HepG2 (cell line): ENCODE measurements at regions not wholly inside any gene's neighbourhood (a gene's known extent, or its start where the extent isn't known, plus 50 kb on each side); places are given as distances from the start of the nearest gene placed in this dataset.

Source experiments
- ATAC-seq: fragments of 200-7000 bp; cut with Tn5 transposase; 3 replicates; pipeline ENCODE4 v1.9.1; 2020; ENCODE audit warnings: mild to moderate bottlenecking, moderate library complexity
- BruUV-seq: library from RNA; stranded (reverse); fragments of 400-500 nt; replicated peaks from 2 replicates; lab custom pipeline; 2021; lab: Mats Ljungman, UMichigan
- CTCF ChIA-PET: fragments of 300-600 bp; formaldehyde crosslinking; extraction: SDS; loops from one replicate; lab custom pipeline; 2021; ENCODE audit warnings: low total read pairs, inconsistent platforms, low intra/inter-chr PET ratio; lab: Yijun Ruan, JAX
- POLR2A ChIA-PET: fragments of 350-600 bp; sonication (Branson Sonifier 250); formaldehyde crosslinking; loops from one replicate; lab custom pipeline; 2020; ENCODE audit warnings: antibody characterized with exemption, inconsistent platforms; lab: Yijun Ruan, JAX
- DNase-seq: peaks from one replicate; pipeline ENCODE4 v3.0.0-alpha.2; 2015; ENCODE audit warnings: low spot score
- FAIRE-seq: peaks from 3 replicates; lab custom pipeline; 2011; peaks lifted over from hg19 to GRCh38; lab: Jason Lieb, UNC
- H2AFZ ChIP-seq: one replicate; pipeline ENCODE4 v1.6.1; 2011; ENCODE audit warnings: low read length, inconsistent platforms
- H3K27ac ChIP-seq: fragments of 300-600 bp; 3 replicates; pipeline ENCODE4 v1.8.0; 2011; ENCODE audit warnings: mixed run types, mild to moderate bottlenecking, mixed read lengths, low read length, inconsistent platforms; ENCODE audit not compliant: insufficient read depth; ENCODE audit errors: extremely low read length
- H3K27me3 ChIP-seq, 2 experiments: fragments of 200-600 bp in 1 of 2; 2 replicates in 1 of 2; 3 replicates in 1 of 2; pipeline versions ENCODE4 v1.6.0 to v1.8.0; 2011; ENCODE audit warnings: low read length in 2 of 2, mild to moderate bottlenecking in 2 of 2, moderate library complexity in 2 of 2, inconsistent platforms in 1 of 2; ENCODE audit not compliant: insufficient read depth in 2 of 2, control insufficient read depth in 1 of 2
- H3K36me3 ChIP-seq, 2 experiments: fragments of 200-600 bp in 1 of 2; replicated peaks in 1 of 2; 2 replicates in 1 of 2; 3 replicates in 1 of 2; pipeline versions ENCODE4 v1.5.1 to v1.8.0; 2011; ENCODE audit warnings: low read length in 2 of 2, inconsistent platforms in 1 of 2; ENCODE audit not compliant: insufficient read depth in 2 of 2, control insufficient read depth in 1 of 2
- H3K4me1 ChIP-seq: 2 replicates; pipeline ENCODE4 v1.5.1; 2012; ENCODE audit warnings: low read length, inconsistent platforms; ENCODE audit not compliant: insufficient read depth
- H3K4me2 ChIP-seq: 2 replicates; pipeline ENCODE4 v1.6.0; 2011; ENCODE audit warnings: low read depth, low read length, inconsistent platforms
- H3K4me3 ChIP-seq, 3 experiments: fragments of 200-600 bp in 1 of 3; sonication (generic), shearing (Covaris generic) in 1 of 3; replicated peaks in 1 of 3; 2 replicates each; pipeline ENCODE4 v1.5.1; 2011 to 2016; ENCODE audit warnings: low read length in 3 of 3, inconsistent platforms in 2 of 3, low read depth in 2 of 3, mild to moderate bottlenecking in 2 of 3, control low read depth in 1 of 3, mixed read lengths in 1 of 3; ENCODE audit not compliant: insufficient read depth in 1 of 3
- H3K79me2 ChIP-seq: one replicate; pipeline ENCODE4 v1.6.1; 2011; ENCODE audit warnings: low read length, inconsistent platforms; ENCODE audit not compliant: insufficient read depth
- H3K9ac ChIP-seq: 2 replicates; pipeline ENCODE4 v1.6.0; 2011; ENCODE audit warnings: mild to moderate bottlenecking, low read depth, low read length, inconsistent platforms; ENCODE audit not compliant: insufficient read depth
- H3K9me3 ChIP-seq: 2 replicates; pipeline ENCODE4 v1.5.1; 2012; ENCODE audit warnings: mild to moderate bottlenecking, low read length
- H4K20me1 ChIP-seq: 2 replicates; pipeline ENCODE4 v1.6.0; 2011; ENCODE audit warnings: inconsistent platforms, mild to moderate bottlenecking, low read length, moderate library complexity; ENCODE audit not compliant: insufficient read depth
- CENPBD1 ChIP-seq: sonication (generic); formaldehyde crosslinking; IDR thresholded peaks from 2 replicates; pipeline ENCODE4 v1.8.0; 2022; ENCODE audit warnings: missing genetic modification reagents, low read depth, mild to moderate bottlenecking, borderline replicate concordance
- ELK4 ChIP-seq: sonication (generic); formaldehyde crosslinking; IDR thresholded peaks from 2 replicates; pipeline ENCODE4 v1.9.0; 2021; ENCODE audit warnings: missing genetic modification reagents, borderline replicate concordance
- MEIS2 ChIP-seq: sonication (generic); formaldehyde crosslinking; IDR thresholded peaks from 2 replicates; pipeline ENCODE4 v1.9.0; 2021; ENCODE audit warnings: mild to moderate bottlenecking, missing genetic modification reagents
- PAX8 ChIP-seq: sonication (generic); formaldehyde crosslinking; IDR thresholded peaks from 2 replicates; pipeline ENCODE4 v1.8.0; 2022; ENCODE audit warnings: mild to moderate bottlenecking, missing genetic modification reagents, borderline replicate concordance
- ZMYM2 ChIP-seq: sonication (generic); formaldehyde crosslinking; IDR thresholded peaks from 2 replicates; pipeline ENCODE4 v1.8.0; 2022; ENCODE audit warnings: mild to moderate bottlenecking, missing genetic modification reagents
- ZNF12 ChIP-seq: sonication (generic); formaldehyde crosslinking; IDR thresholded peaks from 2 replicates; pipeline ENCODE4 v1.5.0; 2020; ENCODE audit warnings: missing genetic modification reagents
- ZNF543 ChIP-seq: sonication (generic); formaldehyde crosslinking; IDR thresholded peaks from 2 replicates; pipeline ENCODE4 v1.4.0; 2020; ENCODE audit warnings: mild to moderate bottlenecking, missing genetic modification reagents
- WGBS: methylation state at CpG from one replicate; pipeline ENCODE4 v1.1.6; 2017; ENCODE audit warnings: low lambda C conversion rate; 5-methylcytosine and 5-hydroxymethylcytosine counted together
- in situ Hi-C: cut with HindIII; loops from 2 replicates; pipeline ENCODE4 v1.10.0; 2017; ENCODE audit warnings: low pct_unique_long_range_greater_than_20kb; ENCODE audit not compliant: extremely low pct_ligation_motif_present
- intact Hi-C: fragments of 100-400 bp; cut with micrococcal nuclease; formaldehyde crosslinking; loops from one replicate; pipeline ENCODE4 v1.10.0; 2022; ENCODE audit not compliant: unreplicated experiment

- H4K20me1 ChIP-seq: no peaks in the 10 kb centered on the region
- BruUV-seq: no TSS peak
- no peaks in the 10 kb centered on the region for H3K36me3 ChIP-seq
- FAIRE-seq (no peak), ATAC-seq (no peak), DNase-seq (no peak)
- TF ChIP-seq ZNF543 (no peak), PAX8 (CRISPR knock-in tag) (no peak), ELK4 (CRISPR knock-in tag) (no peak), ZMYM2 (CRISPR knock-in tag) (no peak), MEIS2 (no peak), CENPBD1 (CRISPR knock-in tag) (no peak), ZNF12 (no peak)
- WGBS: 6% methylated on average over 7 of the region's 10 CpGs
- no peak overlapping the region for H3K9ac ChIP-seq
- H3K4me1 ChIP-seq: no peaks in the 10 kb centered on the region
- no peaks in the 10 kb centered on the region for H3K9me3 ChIP-seq
- intact Hi-C loops (no loop called here), in situ Hi-C loops (no loop called here)
- H2AFZ ChIP-seq: no peak overlapping the region
- ChIA-PET CTCF (no interaction called here), POLR2A (no interaction called here)
- no peak overlapping the region for H3K27ac ChIP-seq
- H3K4me2 ChIP-seq: no peak overlapping the region
- no peak overlapping the region for H3K4me3 ChIP-seq
- H3K27me3 ChIP-seq: no peaks in the 10 kb centered on the region
- no peaks in the 10 kb centered on the region for H3K79me2 ChIP-seq
Observed at GRCh38 chr5:7016999-7017747, 303.9 kb downstream of the TENT4A start.
